GM19372 (cell line): ENCODE measurements at regions not wholly inside any gene's neighbourhood (a gene's known extent, or its start where the extent isn't known, plus 50 kb on each side); places are given as distances from the start of the nearest gene placed in this dataset.

Experiments used
- ATAC-seq: cut with Tn5 transposase; IDR thresholded peaks from one replicate; pipeline ENCODE4 v1.9.1; 2021; ENCODE audit warnings: mild to moderate bottlenecking, low read depth, moderate library complexity; ENCODE audit not compliant: unreplicated experiment

- no peak for ATAC-seq
Observed at GRCh38 chr21:29436650-29437049, 137.9 kb downstream of the BACH1 start.

- no peak for ATAC-seq
Observed at GRCh38 chr21:29441651-29442050, 142.9 kb downstream of the BACH1 start.

GRCh38 chr21:29443411-29444010, 144.8 kb downstream of the BACH1 start:
- ATAC-seq = no peak

- ATAC-seq = no peak
Observed at GRCh38 chr21:29448766-29449165, 150.0 kb downstream of the BACH1 start.

GRCh38 chr21:29449306-29449950, 150.7 kb downstream of the BACH1 start:
- ATAC-seq = no peak

GRCh38 chr21:29450058-29450457, 151.3 kb downstream of the BACH1 start:
- ATAC-seq = no peak

GRCh38 chr21:29453511-29453910, 154.8 kb downstream of the BACH1 start:
- no peak for ATAC-seq

- no peak for ATAC-seq
Observed at GRCh38 chr21:29454179-29454578, 155.5 kb downstream of the BACH1 start.

- ATAC-seq = no peak
Observed at GRCh38 chr21:29462479-29462878, 163.8 kb downstream of the BACH1 start.

GRCh38 chr21:29465546-29465945, 166.8 kb downstream of the BACH1 start:
- no peak for ATAC-seq

- ATAC-seq = no peak
Observed at GRCh38 chr21:29466532-29466931, 167.8 kb downstream of the BACH1 start.

GRCh38 chr21:29470397-29470796, 171.7 kb downstream of the BACH1 start:
- ATAC-seq = no peak

- ATAC-seq = no peak
Observed at GRCh38 chr21:29473808-29474207, 175.1 kb downstream of the BACH1 start.

GRCh38 chr21:29475329-29475728, 176.6 kb downstream of the BACH1 start:
- no peak for ATAC-seq

GRCh38 chr21:29477347-29477746, 178.6 kb downstream of the BACH1 start:
- ATAC-seq = no peak

GRCh38 chr21:29477941-29478340, 179.2 kb downstream of the BACH1 start:
- no peak for ATAC-seq

- ATAC-seq = no peak
Observed at GRCh38 chr21:29481081-29481480, 182.4 kb downstream of the BACH1 start.

- no peak for ATAC-seq
Observed at GRCh38 chr21:29481641-29482040, 182.9 kb downstream of the BACH1 start.

- no peak for ATAC-seq
Observed at GRCh38 chr21:29486306-29486807, 187.6 kb downstream of the BACH1 start.
